NCI-H82 (cell line): ENCODE measurements at regions not wholly inside any gene's neighbourhood (a gene's known extent, or its start where the extent isn't known, plus 50 kb on each side); places are given as distances from the start of the nearest gene placed in this dataset.
"Not testable (repeated sequence)": the region's sequence is repeated elsewhere in the genome, so short reads cannot be mapped to it uniquely, and the experiment has no call there.

Source experiments
- DNase-seq: peaks from one replicate; lab custom pipeline; 2025; lab: John Stamatoyannopoulos, UW

DNA sequence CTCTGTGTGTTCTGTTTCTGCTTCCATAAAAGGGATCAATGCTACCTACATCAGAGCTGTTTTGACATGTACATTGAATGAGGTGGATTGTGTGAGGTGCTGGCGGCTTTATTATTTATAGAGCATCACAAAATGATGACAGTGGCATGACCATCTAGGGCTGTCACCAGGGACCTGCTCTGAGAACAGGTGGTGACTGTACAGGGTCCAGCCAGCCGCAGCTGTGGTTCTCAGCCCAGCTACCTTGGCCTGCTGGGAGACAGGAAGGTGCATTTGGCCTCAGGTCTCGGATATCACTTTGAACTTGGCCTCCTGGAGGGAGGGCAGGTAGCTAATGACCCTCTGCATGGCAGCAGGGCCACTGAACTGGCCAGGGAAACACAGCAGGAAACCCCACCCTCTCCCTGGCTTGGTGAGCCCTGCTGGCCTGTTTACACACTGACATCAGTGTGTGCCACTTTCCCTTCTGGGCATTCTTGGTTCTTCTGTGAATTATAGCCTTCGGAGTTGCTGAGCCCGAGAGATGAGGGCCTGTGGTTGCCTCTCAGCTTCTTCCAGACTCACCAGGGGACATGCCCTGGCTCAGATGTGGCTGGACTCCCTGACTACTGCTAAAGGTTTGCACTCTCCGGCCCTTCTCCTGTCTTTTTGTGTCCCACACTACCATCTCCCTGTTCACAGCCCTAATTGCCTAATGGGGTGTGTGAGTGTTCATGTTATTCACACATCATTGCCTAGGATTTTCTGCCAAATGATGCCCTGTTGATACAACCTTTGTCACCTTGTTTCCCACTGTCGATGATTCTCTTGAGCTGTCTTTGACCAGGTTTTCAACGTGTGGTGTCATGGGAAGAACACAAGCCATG is 109.2 kb upstream of the RAB12 start:
- DNase-seq, result no peak

DNA sequence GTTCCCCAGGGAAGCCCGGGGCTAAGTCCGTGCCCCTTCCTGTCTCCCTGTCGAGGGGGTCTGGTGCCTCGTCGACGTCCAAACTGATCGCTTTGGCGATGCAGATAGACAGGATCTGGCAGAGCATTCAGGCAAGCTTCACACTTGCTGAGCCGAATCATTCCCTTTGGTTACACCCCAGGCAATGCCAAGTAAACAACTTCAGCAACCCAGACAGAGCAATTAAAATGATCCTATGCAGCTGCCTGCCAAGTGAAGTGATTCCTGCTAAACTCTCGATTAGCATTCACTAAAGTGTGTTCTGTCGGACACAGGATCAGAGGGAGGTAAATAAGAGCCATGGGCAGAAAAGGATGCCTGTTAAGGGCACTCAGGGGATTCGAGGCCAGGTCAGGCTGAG is 108.2 kb upstream of the RAB12 start:
- DNase-seq, result no peak

DNA sequence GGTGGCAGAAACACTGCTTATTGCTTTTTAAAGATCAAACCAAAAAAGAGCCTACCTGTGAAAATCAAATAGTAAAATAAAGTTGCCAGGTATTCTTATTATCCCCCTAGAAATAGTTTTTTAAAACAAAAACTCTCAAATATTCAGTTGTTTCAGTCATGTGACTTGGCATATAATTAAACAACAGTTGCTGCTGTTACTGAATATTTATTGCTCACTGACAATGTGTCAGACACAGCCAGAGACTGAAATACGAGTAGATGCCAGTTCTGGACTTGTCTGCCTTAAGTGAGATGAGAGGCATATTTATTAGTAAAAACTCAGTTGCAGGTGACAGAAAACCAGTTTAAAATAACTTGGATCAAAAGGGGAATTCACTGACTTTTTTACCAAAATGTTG is 106.0 kb upstream of the RAB12 start:
- DNase-seq, result no peak

DNA sequence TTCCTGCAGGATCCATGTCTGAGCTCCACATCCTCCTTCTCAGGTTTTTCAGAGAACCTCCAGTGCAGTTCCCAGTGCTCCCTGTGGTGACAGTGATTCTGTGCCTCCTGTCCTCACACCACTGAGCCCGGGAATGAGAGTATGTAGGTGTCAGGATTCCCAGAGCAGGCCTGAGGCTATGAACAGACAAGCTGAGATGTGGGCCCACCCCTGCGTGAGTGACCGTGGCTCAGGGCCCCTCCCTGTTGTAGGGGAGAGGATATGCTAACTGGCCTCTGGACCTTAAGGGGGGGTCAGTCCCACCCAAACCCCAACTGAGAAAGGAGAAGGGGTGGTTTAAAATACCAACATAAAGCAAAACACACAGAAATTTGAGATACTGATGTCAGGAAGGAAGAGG is 104.8 kb upstream of the RAB12 start:
- DNase-seq, result no peak

DNA sequence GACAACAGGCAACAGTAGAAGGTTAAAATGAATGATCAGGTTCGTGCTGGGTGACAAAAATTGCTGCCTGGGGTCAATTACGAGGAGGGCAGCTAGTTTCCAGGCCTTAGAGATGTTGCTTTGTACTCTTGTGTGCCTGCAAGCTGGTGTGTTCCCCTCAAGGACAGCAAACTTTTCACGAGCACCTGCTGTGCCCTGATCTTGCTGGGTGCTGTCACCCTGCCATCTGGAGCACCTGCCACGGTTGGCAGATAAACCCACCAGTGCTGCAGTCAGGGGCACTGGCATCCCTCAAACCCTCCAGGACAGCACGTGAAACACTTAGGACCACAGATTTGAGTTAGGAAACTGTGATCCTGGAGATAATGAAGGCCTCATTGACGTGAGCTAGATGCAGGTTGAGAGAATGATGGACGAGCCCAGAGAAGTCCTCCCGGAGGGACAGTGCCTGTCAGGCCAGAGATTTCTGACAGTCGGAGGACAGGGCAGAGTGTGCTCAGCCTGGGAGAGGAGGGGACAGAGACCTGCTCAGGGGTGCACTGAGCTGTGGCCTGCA is 104.3 kb upstream of the RAB12 start:
- DNase-seq, result no peak

DNA sequence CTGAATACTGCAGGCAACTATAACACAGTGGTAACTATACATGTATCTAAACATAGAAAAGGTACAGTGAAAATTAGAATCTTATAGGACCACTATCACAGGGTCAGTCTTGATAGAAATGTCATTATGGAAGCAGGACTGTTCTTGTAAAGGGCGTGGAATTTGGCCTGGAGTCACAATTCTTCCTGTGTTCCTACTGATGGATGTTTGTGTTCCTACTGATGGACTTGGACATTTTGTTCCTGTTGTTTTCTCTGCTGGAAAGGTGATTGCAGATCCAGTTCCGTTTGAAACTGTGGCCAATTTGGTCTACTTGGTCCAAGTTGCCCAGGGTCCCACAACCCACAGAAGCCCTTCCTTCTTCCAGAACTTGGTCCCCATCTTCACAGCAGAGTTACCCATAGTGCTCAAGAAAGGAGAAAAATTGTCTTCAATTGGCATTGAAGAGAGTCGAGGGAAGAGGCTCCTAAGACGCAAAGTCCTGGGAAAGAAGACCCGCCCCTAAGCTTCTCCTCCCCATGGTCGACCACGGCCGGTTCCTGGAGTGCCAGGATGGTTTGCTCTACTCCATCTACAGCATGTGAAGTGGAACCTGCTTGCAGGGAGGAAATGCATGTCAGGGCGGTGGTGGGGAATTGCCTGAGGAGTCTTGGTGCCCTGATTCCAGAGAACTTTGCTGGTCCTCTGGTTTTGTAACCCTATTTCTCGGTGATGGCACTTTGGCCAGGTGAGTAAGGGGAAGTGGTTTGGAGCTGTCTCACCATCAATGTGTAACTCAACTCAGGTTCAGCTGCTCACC is 102.8 kb upstream of the RAB12 start:
- DNase-seq, result no peak

DNA sequence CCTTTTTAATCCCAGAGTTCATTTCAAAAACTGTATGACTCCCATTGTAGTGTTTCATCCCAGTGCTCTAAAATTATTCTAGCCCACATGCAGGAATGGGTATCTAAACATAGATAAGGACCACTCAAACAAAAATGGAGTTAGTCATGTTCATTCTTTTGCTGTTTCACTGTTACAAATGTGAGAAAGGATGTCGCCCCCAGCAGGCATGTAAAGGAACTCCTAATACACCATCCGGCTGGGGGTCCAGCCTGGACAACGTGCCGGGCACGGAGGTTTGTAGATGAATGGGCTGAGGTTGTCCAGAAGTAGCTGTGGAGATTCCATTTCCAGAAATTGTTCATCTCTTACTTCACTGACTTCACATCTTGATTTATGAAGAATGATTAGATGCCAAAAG is 101.9 kb upstream of the RAB12 start:
- peak; percentile 40 for DNase-seq

DNA sequence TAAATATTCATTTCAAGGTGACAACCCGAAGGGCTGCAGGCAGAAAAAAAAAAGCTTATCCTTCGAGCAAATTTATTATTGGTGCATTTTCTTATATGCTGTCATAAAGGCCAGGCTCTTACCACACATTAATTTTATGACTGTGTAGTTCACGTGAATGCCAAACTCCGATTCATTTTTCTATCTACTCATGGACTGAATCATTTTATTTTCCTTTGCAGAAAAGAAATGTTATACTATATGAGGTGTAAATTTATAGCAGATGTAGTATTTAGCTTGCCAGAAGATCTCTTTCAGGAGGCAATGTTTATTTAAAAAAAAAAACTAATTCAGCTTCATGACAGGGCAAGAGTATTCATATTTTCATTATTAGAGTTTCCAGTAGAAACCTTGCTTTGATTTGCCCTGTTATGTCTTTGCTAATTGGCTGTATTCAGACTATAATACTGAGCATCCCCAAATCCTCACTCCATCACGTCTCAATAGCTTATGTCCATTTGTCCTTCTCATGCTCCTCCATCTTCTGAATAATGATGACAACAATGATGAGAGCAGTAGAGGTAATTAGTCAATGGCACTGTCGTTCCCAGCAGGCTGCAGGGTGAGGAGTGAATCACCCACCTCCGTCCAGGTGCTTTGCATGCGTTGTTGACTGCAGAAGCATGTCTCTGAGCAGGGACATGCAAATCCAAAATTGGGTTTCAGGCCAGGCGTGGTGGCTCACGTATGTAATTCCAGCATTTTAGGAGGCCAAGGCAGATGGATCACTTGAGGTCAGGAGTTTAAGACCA is 101.1 kb upstream of the RAB12 start:
- no peak for DNase-seq

DNA sequence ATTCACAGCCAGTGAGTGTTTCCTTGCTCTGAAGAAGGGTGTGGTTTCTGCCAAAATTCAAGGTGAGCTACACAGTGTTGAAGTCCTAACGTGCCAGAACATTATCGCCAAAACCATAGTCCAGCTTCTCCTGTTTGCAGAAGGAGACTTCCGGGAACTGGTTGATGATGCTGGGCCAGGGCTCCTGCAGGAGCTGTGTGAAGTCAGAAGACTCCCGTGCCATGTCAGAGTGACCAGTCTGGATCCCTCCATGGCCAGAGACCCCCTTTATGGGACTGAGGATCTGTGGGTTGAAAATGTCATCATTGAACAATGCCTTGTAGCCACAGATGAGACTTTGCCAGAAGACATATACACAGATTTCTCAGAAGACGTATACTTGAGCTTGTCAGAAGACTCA is 96.0 kb upstream of the RAB12 start:
- no peak for DNase-seq

DNA sequence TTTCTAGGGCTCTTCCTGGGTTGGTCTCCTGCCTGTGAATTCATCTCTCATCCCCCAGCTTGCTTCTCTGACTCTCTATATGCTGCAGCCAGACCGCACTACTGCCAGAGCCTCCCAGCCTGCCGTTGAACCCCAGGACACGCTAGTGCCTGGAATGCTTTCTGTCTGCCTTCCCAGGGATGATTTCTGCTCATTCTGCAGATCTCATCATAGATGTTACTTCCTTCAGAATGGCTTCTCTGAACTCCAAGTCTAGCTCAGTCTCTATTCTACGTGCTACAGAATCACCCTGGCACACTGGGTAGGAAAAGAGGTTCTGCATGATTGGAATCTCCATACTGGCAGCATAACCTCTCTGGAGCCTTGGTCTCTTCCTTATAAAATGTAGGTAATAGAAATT is 94.8 kb upstream of the RAB12 start:
- DNase-seq, result no peak

DNA sequence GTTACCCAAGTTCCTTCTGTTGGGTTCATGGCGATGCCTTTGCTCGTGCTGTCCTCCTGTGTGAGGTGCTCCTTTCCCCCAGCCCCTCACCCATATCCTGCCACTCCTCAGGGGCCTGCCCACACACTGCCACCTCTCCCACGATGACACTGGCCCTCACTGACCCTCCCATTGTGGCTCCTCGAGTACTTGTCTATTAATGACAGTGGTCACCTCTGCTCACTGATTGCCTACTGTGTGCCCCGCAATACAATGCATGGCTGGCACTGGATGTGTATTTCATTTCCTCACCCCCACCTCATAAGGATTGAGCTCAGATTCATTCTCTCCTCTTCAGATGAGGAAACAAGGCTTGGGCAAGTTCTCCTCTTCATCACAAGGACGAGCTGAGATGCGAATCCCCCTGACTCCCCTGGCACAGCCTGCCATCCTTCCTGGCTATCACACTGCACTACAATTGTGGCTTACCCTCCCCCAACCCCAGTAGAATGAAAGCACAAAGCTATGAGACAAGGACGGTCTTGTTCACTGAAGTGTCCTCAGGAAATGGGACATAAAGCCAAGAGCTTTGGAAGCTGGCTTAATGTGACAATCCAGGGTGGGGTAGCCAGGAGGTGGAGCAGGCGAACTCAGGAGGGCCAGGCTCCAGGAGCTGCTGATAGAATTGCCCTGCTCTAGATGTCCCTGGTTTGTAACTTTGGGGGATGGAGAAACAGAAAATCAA is 93.9 kb upstream of the RAB12 start:
- no peak for DNase-seq

DNA sequence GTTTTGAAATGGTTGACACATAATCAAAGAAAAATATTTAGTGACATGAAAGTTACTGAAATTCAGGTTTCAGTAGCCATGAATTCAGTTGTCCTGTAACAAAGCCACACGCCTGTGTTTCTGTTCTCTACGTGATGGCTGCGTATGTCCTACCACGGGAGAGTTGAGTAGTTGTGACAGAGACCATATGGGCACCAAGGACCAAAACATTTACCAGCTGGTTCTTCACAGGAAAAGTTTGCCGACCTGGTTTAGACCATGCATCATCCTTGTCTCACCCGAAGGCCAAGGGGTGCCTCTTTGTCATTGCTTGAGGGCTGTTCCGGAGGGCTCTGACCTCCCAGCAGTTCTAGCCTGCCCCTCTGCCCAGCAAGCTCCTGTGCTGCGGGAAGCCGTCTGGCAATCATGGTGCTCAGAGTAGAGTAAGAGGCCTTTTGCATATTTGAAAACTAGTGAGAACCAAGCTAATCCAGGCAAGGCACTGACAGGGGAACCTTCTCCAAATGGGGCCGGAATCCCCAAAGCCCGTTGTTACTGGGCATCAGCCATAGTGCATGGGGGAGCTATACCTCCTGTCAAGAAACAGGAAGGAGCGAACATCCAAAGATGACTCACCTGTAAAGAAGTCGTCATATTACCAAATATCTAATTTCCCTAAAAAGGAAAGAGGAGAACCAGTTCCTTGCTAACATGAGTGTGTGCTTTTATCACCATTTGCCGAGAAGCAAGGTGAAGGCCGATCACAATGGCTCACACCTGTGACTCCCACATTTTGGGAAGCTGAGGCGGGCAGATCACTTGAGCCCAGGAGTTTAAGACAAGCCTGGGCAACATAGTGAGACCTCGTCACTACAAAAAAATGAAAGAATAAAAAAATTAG is 92.6 kb upstream of the RAB12 start:
- no peak for DNase-seq

DNA sequence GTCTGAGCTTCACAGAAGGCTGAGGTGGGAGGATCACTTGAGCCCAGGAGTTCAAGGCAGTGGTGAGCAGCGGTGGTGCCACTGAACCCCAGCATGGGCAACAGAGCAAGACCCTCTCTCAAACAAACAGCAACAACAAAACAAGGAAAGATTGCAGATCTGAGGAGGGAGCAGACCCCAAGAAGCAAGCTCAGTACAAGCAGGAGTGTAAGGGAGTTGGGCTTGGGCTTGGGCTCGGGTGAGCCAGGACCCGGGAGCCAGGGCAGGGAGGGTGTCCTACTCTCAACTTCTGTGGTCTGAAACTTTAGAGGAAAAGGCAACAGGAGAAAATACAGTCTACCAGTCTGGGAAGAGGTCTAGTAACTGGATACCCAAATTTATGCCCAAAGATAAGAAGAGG is 92.0 kb upstream of the RAB12 start:
- no peak for DNase-seq

DNA sequence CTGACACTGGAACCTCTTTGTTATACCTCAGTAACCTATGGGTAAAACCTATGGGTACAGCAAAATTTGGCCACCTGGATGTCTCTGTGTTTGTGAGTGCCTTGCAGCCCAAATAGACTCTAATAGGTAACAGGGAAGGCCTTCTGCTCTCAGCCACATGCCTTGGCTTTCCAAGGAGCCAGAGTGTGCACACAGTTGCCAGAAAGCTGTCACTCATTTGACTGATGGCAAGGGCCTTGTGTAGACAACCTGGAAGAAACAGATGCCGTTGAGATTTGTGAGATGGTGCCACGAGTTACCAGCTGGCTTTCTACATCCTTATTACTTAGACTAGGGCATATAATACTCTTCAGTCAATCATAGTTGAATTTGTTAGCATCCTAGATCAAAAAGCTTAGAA is 90.1 kb upstream of the RAB12 start:
- DNase-seq, result peak; percentile 63

DNA sequence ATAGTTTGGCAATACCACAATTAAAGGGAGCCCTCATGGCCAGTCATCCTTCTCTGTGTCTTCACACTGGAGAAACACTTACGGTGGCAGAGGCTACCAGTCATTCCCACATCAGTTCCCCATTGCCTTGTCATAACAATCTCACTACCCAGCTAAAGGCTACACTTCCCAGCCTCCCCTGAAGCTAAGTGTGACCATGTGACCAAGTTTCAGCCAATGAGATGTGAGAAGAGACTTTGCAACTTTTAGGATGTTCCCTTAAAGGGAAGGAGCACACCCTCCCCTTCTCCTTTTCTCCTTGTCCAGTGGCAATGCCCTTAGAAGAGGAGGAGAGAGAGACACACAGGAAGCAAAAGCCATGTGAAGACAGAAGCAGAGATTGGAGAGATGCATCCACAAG is 89.0 kb upstream of the RAB12 start:
- DNase-seq, result no peak

DNA sequence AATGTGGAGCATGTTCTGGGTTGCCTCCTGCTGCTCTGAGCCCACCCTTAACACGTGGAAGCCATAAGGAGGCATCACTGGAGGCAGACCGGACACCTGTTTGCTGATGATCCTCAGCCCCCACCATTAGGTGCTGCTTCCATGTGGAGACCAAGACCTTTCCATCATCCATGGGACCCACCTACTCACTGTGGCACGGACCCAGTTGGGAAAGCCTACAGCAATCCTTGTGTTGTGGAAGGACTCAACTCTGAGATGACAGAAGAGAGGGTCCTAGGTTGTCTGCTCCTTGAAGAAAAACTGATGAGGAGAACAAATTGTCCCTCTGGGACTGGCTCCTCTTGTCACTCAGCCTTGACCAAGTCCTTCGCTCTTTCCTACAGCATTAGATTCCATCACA is 86.5 kb upstream of the RAB12 start:
- no peak for DNase-seq

DNA sequence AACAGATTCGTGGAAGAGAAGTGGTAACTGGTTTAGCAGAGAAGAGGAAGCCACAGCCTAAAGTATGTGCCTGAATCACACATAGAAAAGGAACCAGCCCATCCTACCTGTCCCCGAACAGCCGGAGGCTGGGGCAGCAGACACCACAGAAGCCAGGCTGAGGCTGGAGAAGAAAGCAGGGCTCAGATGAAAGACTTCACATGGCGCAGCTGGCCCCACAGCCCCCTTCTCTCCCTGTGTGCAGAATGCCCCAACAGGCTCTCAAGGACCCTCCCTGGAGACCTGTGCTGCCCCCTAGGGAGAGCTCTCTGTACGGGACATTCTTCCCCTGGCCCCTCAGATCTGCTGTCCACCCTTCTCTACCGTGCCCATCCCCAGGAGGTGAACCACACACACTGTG is 83.5 kb upstream of the RAB12 start:
- peak; percentile 29 for DNase-seq

DNA sequence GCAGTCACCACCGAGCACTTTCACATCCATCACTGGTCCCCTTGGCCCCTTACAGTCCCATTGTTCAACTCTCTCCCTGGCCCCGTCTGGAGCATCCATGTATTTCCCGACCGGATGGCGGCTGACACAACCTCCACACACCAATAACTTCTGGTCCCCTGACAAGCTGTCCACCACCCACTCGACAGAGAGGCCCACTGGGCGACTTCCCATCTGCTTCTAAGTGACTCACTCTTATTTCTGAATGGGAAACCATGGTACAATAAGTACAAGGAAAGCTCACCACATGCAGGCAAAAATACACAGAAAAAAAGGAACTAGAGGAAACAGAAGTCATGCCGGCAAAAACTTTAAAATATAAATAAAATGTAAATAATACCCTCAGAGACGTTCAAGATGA is 82.9 kb upstream of the RAB12 start:
- DNase-seq, result no peak

DNA sequence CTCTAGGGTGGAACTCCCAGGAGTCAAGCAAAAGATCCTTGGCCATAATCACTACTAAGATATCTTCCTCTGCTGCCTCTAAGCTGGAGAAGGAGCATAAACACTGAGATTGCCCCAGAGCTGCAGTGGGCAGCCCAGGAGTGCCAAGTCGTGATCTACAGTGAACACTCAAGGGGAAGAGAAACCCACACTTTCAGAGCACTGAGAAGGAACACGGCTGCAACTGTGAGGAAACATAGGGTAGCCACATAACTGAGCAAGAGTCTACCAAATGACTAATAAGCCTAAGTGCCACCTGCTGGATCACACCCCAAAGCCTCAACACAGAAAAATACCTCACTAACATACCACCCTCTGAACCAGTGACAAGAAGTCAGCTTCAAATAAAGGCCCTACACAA is 79.6 kb upstream of the RAB12 start:
- no peak for DNase-seq

DNA sequence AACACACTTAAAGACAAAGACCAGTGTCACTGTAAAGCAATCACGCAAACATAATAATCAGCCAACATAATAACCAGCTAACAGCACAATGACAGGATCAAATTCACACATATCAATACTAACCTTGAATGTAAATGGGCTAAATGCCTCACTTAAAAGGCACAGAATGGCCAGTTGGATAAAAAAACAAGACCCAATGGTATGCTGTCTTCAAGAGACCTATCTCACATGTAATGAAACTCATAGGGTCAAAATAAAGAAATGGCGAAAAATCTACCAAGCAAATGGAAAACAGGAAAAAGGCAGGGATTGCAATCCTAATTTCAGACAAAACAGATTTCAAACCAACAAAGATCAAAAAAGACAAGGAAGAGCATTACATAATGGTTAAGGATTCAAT is 78.2 kb upstream of the RAB12 start:
- not testable (repeated sequence) for DNase-seq

DNA sequence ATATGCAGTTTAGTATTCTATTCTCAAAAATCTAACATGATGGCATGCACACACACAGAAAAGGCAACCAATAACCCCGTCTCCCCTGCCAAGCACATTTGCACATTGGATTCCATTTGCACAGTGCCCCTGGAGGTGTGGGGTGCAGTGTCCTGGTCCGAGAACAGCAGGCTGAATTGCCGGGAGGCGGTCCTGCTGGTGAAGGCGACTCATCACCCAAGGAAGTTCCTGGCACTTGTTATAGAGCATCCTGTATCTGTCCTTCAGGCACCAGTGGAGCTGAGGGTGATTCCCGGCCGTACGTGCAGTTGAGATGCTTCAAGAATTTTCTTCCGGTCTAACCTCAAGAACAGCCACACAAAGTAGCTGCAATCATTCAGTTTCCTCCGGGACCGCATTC is 73.0 kb upstream of the RAB12 start:
- no peak for DNase-seq
